ENCODE measurements at regions not wholly inside any gene's neighbourhood (a gene's known extent, or its start where the extent isn't known, plus 50 kb on each side); places are given as distances from the start of the nearest gene placed in this dataset.

DNA sequence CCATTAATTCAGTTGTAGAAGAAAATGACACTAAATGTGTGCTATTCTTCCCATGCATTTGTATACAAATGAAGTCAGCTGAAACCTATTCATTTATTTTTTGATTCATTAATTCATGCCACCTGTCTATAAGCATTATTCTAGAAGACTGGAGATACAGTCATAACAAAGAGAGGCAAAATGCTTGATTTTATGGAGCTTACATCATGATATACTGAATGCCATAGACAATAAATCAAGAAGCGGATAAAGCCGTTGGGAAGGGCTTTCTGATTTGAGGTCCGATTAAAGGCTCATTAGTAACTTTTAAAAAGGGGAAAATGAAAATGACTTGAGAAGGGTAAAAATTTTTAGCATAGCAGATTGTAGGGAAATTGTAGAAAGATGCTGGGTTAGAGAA lies 494.9 kb downstream of the RERGL start:
- no TSS peak for BruUV-seq (replicated peaks)
- Mint-ChIP-seq H3K27me3 (ENCODE audit: insufficient read depth, unreplicated experiment) (peaks cover 45% of the 10 kb centered on the region), H3K4me3 (ENCODE audit: unreplicated experiment) (no peak overlapping the region), H3K9me3 (ENCODE audit: unreplicated experiment) (no peaks in the 10 kb centered on the region), H3K4me1 (ENCODE audit: insufficient read depth, unreplicated experiment) (no peaks in the 10 kb centered on the region), H3K27ac (ENCODE audit: low read depth, unreplicated experiment) (no peak overlapping the region), H3K36me3 (ENCODE audit: insufficient read depth, unreplicated experiment) (no peaks in the 10 kb centered on the region)
- DNase-seq (ENCODE audit: unreplicated experiment), result no peak
- no peak for TF ChIP-seq CTCF (IDR thresholded peaks at IDR 0.05; ENCODE audit: unreplicated experiment)
- ChIA-PET POLR2A (no interaction called here), CTCF (interaction anchor here (0.7 kb wide), 1 partner anchor 1210 kb away, joined by 3 read pairs; no protein-coding TSS in a partner anchor)
- intact Hi-C loops (cut with micrococcal nuclease), result no loop called here

DNA sequence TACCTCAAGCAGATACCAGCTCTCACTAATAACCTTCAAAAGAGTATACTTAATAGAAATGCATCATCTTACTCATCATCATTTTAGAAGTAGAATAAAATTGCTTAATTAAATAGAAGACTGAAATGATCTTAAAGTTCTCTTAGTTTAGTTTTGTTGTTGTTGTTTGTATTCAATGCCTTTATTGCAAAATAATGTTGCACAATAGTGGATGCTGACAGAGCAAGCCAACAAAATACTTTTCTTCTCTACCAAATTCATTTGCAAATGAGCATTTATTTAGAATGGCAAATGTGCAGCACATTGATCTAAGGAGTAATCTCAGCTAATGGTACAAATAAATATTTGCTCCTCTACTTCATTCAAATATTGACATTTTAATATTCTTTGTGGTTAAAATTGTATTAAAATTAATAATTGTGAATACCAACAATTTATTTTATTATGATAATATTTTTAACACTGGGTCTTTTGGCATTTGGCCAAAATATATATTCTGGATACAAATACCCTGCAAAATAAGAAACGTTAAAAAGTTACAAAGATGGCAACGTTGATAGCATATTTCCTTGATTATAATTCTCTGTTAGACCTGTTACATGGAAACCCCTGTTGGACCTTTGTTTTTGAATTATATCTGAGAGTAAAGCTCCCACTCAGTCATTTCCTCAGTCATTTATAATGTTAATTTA lies 496.1 kb downstream of the RERGL start:
- Mint-ChIP-seq H3K27ac (ENCODE audit: low read depth, unreplicated experiment) (no peak overlapping the region), H3K4me1 (ENCODE audit: insufficient read depth, unreplicated experiment) (no peaks in the 10 kb centered on the region), H3K4me3 (ENCODE audit: unreplicated experiment) (no peak overlapping the region), H3K9me3 (ENCODE audit: unreplicated experiment) (no peaks in the 10 kb centered on the region), H3K36me3 (ENCODE audit: insufficient read depth, unreplicated experiment) (no peaks in the 10 kb centered on the region), H3K27me3 (ENCODE audit: insufficient read depth, unreplicated experiment) (peaks cover 57% of the 10 kb centered on the region)
- ChIA-PET POLR2A (no interaction called here), CTCF (interaction anchor here (0.7 kb wide), 1 partner anchor 257 kb away, joined by 3 read pairs; no protein-coding TSS in a partner anchor)
- no peak for TF ChIP-seq CTCF (IDR thresholded peaks at IDR 0.05; ENCODE audit: unreplicated experiment)
- BruUV-seq (replicated peaks), result no TSS peak
- DNase-seq (ENCODE audit: unreplicated experiment), result no peak
- intact Hi-C loops (cut with micrococcal nuclease), result no loop called here

DNA sequence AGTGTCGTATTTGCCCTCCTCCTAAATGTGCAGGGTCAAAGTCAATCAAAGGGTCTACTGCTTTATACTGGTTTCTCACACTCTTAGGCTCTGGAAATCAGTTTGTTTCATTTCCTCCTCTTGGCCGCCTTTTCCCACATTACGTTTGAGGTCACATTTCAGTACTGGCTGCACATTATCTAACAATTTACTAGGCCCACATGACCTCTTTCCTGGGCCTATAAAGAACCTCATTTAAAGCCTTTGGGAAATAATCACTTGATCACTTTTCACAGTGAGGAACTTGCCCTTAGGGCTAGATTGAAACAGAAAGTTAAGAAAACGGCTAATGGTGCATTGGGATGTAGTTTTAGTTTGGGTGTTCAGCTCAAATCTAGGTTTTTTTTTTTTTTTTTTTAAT lies 497.5 kb downstream of the RERGL start:
- POLR2A ChIA-PET, result no interaction called here
- peaks cover 52% of the 10 kb centered on the region for H3K27me3 Mint-ChIP-seq (ENCODE audit: insufficient read depth, unreplicated experiment)
- intact Hi-C loops (cut with micrococcal nuclease), result no loop called here
- H3K4me1 Mint-ChIP-seq (ENCODE audit: insufficient read depth, unreplicated experiment), result no peaks in the 10 kb centered on the region
- no peaks in the 10 kb centered on the region for H3K9me3 Mint-ChIP-seq (ENCODE audit: unreplicated experiment)
- no peak for TF ChIP-seq CTCF (IDR thresholded peaks at IDR 0.05; ENCODE audit: unreplicated experiment)
- no peaks in the 10 kb centered on the region for H3K36me3 Mint-ChIP-seq (ENCODE audit: insufficient read depth, unreplicated experiment)
- DNase-seq (ENCODE audit: unreplicated experiment), result no peak
- BruUV-seq (replicated peaks), result no TSS peak
- CTCF ChIA-PET, result interaction anchor here (0.6 kb wide), 1 partner anchor 786 kb away, joined by 3 read pairs; no protein-coding TSS in a partner anchor
- no peak overlapping the region for H3K27ac Mint-ChIP-seq (ENCODE audit: low read depth, unreplicated experiment)
- no peak overlapping the region for H3K4me3 Mint-ChIP-seq (ENCODE audit: unreplicated experiment)

DNA sequence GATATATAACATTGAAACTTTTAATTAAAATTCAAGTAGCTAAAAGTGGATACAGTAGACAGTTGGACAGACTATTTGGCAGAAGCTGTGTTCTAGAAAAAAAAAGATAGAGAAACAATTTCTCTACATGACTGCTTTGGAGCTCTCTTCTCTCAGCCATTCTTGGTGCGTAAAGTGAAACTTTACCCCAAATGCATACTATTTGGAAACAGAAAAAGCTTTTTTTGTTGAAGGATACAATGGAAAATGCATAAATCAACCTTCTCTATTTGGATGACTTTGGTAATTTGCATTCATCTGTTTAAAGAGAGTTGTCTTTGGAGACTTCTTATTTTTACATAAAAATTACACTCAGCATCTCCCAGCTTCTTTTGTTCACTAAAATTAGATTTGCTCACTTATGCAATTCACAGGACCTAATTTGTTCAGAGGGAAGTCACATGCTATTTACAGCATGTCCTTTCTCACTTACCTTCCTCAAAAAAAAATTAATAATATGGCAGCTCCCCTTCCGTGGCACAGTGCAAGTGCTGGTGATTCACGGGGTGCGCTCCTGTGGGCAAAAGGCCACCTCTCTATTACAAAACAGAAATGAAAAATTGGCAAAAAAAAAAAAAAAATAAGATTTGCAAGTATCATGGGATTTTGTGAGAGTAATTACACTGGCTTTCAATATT lies 498.9 kb downstream of the RERGL start:
- no peaks in the 10 kb centered on the region for H3K9me3 Mint-ChIP-seq (ENCODE audit: unreplicated experiment)
- intact Hi-C loops (cut with micrococcal nuclease), result no loop called here
- ChIA-PET CTCF (interaction anchor here (0.6 to 2.4 kb wide), 4 partner anchors 246 to 1424 kb away, joined by 3 to 17 read pairs (median 4); no protein-coding TSS in a partner anchor), POLR2A (interaction anchor here (0.7 kb wide), 1 partner anchor 135 kb away, joined by 3 read pairs; no protein-coding TSS in a partner anchor)
- peaks cover 38% of the 10 kb centered on the region for H3K27me3 Mint-ChIP-seq (ENCODE audit: insufficient read depth, unreplicated experiment)
- TF ChIP-seq CTCF (IDR thresholded peaks at IDR 0.05; ENCODE audit: unreplicated experiment), result no peak
- DNase-seq (ENCODE audit: unreplicated experiment), result no peak
- no TSS peak for BruUV-seq (replicated peaks)
- H3K36me3 Mint-ChIP-seq (ENCODE audit: insufficient read depth, unreplicated experiment), result no peaks in the 10 kb centered on the region
- no peaks in the 10 kb centered on the region for H3K4me1 Mint-ChIP-seq (ENCODE audit: insufficient read depth, unreplicated experiment)
- H3K4me3 Mint-ChIP-seq (ENCODE audit: unreplicated experiment), result no peak overlapping the region
- no peak overlapping the region for H3K27ac Mint-ChIP-seq (ENCODE audit: low read depth, unreplicated experiment)
